ENCODE measurements at regions not wholly inside any gene's neighbourhood (a gene's known extent, or its start where the extent isn't known, plus 50 kb on each side); places are given as distances from the start of the nearest gene placed in this dataset.

DNA sequence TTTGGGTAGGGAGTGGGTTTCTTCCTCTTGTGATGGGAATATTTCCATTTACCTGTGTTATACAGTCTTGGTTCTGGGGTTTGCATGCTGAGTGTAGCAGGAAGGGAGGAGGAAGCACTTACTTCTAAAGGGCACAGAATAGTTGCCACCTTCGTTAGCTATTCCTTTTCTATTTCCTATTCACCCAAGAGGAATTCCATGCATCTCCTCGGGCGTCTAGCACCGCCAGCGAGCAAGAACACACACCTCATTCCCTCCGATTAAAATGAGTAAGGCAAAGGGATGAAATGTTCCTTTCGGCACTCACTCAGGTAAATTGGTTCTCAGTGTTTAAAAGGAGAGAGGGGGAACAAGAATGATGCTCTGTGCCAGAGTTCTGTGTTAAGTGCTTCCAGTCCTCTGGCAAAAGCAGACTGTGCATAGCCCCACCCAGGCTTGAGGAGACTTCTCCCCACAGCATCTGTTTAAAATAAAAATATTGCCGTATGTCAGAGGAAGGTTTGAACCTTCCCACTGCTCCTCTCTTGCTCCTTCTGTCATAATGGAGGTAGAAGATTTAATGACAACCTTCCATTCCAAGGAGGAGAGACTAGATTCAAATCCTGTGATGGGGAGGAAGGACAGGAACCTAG lies 351.4 kb downstream of the PTTG2 start:
- TF ChIP-seq, protein P1, sequence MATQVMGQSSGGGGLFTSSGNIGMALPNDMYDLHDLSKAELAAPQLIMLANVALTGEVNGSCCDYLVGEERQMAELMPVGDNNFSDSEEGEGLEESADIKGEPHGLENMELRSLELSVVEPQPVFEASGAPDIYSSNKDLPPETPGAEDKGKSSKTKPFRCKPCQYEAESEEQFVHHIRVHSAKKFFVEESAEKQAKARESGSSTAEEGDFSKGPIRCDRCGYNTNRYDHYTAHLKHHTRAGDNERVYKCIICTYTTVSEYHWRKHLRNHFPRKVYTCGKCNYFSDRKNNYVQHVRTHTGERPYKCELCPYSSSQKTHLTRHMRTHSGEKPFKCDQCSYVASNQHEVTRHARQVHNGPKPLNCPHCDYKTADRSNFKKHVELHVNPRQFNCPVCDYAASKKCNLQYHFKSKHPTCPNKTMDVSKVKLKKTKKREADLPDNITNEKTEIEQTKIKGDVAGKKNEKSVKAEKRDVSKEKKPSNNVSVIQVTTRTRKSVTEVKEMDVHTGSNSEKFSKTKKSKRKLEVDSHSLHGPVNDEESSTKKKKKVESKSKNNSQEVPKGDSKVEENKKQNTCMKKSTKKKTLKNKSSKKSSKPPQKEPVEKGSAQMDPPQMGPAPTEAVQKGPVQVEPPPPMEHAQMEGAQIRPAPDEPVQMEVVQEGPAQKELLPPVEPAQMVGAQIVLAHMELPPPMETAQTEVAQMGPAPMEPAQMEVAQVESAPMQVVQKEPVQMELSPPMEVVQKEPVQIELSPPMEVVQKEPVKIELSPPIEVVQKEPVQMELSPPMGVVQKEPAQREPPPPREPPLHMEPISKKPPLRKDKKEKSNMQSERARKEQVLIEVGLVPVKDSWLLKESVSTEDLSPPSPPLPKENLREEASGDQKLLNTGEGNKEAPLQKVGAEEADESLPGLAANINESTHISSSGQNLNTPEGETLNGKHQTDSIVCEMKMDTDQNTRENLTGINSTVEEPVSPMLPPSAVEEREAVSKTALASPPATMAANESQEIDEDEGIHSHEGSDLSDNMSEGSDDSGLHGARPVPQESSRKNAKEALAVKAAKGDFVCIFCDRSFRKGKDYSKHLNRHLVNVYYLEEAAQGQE (IDR thresholded peaks at IDR 0.05; ENCODE audit: borderline replicate concordance in 1 of 2, low read depth in 1 of 2, low read length in 2 of 2), result no peak
- TF ChIP-seq ZNF460 (CRISPR knock-in tag; IDR thresholded peaks at IDR 0.05; ENCODE audit: borderline replicate concordance), result no peak
- TF ChIP-seq, protein P2, sequence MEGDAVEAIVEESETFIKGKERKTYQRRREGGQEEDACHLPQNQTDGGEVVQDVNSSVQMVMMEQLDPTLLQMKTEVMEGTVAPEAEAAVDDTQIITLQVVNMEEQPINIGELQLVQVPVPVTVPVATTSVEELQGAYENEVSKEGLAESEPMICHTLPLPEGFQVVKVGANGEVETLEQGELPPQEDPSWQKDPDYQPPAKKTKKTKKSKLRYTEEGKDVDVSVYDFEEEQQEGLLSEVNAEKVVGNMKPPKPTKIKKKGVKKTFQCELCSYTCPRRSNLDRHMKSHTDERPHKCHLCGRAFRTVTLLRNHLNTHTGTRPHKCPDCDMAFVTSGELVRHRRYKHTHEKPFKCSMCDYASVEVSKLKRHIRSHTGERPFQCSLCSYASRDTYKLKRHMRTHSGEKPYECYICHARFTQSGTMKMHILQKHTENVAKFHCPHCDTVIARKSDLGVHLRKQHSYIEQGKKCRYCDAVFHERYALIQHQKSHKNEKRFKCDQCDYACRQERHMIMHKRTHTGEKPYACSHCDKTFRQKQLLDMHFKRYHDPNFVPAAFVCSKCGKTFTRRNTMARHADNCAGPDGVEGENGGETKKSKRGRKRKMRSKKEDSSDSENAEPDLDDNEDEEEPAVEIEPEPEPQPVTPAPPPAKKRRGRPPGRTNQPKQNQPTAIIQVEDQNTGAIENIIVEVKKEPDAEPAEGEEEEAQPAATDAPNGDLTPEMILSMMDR (CRISPR knock-in tag; IDR thresholded peaks at IDR 0.05), result no peak
- TF ChIP-seq, protein P3, sequence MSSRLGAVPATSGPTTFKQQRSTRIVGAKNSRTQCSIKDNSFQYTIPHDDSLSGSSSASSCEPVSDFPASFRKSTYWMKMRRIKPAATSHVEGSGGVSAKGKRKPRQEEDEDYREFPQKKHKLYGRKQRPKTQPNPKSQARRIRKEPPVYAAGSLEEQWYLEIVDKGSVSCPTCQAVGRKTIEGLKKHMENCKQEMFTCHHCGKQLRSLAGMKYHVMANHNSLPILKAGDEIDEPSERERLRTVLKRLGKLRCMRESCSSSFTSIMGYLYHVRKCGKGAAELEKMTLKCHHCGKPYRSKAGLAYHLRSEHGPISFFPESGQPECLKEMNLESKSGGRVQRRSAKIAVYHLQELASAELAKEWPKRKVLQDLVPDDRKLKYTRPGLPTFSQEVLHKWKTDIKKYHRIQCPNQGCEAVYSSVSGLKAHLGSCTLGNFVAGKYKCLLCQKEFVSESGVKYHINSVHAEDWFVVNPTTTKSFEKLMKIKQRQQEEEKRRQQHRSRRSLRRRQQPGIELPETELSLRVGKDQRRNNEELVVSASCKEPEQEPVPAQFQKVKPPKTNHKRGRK (CRISPR knock-in tag; IDR thresholded peaks at IDR 0.05), result no peak
- no peak for TF ChIP-seq SUZ12 (IDR thresholded peaks at IDR 0.05; ENCODE audit: low read depth, low read length)
- TF ChIP-seq ZNF253 (CRISPR knock-in tag; IDR thresholded peaks at IDR 0.05; ENCODE audit: borderline replicate concordance), result no peak
